MCF 10A (cell line): ENCODE measurements at regions not wholly inside any gene's neighbourhood (a gene's known extent, or its start where the extent isn't known, plus 50 kb on each side); places are given as distances from the start of the nearest gene placed in this dataset.

Source experiments
- BruUV-seq: library from RNA; stranded (reverse); fragments of 400-500 nt; replicated peaks from 2 replicates; lab custom pipeline; 2021; lab: Mats Ljungman, UMichigan
- CTCF ChIA-PET: fragments of 300-600 bp; sonication (Branson Sonifier 250); formaldehyde crosslinking; extraction: SDS; loops from one replicate; lab custom pipeline; 2021; ENCODE audit warnings: antibody characterized with exemption, inconsistent platforms; lab: Yijun Ruan, JAX
- POLR2A ChIA-PET: fragments of 300-600, 350-650 bp; sonication (Branson Sonifier 250); formaldehyde crosslinking; extraction: SDS; loops from one replicate; lab custom pipeline; 2020; ENCODE audit warnings: antibody characterized with exemption, inconsistent platforms; lab: Yijun Ruan, JAX
- DNase-seq: peaks from one replicate; pipeline ENCODE4 v3.0.0-alpha.2; 2018; ENCODE audit not compliant: unreplicated experiment
- H3K27ac Mint-ChIP-seq: one replicate; pipeline ENCODE4 v1.8.0; 2022; ENCODE audit warnings: mild to moderate bottlenecking, low read depth, mixed read lengths; ENCODE audit not compliant: unreplicated experiment
- H3K27me3 Mint-ChIP-seq: one replicate; pipeline ENCODE4 v1.8.0; 2022; ENCODE audit warnings: mixed read lengths; ENCODE audit not compliant: insufficient read depth, unreplicated experiment
- H3K36me3 Mint-ChIP-seq: one replicate; pipeline ENCODE4 v1.8.0; 2022; ENCODE audit warnings: mild to moderate bottlenecking, moderate library complexity, mixed read lengths; ENCODE audit not compliant: insufficient read depth, unreplicated experiment
- H3K4me1 Mint-ChIP-seq: one replicate; pipeline ENCODE4 v1.8.0; 2022; ENCODE audit warnings: mixed read lengths; ENCODE audit not compliant: insufficient read depth, unreplicated experiment
- H3K4me3 Mint-ChIP-seq: one replicate; pipeline ENCODE4 v1.8.0; 2022; ENCODE audit warnings: mild to moderate bottlenecking, moderate library complexity, mixed read lengths; ENCODE audit not compliant: unreplicated experiment
- H3K9me3 Mint-ChIP-seq: one replicate; pipeline ENCODE4 v1.8.0; 2022; ENCODE audit warnings: mixed read lengths; ENCODE audit not compliant: unreplicated experiment
- CTCF ChIP-seq: fragments of 200-600 bp; IDR thresholded peaks from one replicate; pipeline ENCODE4 v1.8.0; 2022; ENCODE audit warnings: antibody characterized with exemption, mild to moderate bottlenecking; ENCODE audit not compliant: unreplicated experiment
- intact Hi-C: fragments of 100-400 bp; cut with micrococcal nuclease; formaldehyde crosslinking; loops from 2 replicates; pipeline ENCODE4 v1.14.1; 2022

DNA sequence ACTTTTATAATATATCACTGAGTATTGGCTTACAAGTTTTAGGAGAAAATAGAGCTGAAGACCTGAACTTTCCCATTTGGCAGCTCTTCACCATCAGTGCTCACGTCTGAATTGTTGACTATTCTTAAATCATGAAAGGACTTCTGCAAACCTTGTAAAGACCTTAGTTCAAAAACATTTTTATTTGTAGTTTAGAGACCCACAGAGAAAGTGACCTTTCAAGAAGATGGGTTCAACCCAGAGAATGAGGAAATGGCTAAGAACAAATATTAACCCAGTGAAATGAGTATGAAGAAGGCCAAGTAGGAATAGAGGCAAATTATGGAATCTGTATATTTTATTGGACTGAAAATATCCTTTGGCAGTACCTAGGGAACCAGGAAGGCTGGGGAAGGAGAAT is 1151.1 kb downstream of the GATA3 start:
- POLR2A ChIA-PET, result no interaction called here

GRCh38 chr10:9209105-9209798 is 1154.8 kb downstream of the GATA3 start:
- H3K4me3 Mint-ChIP-seq, result no peak overlapping the region
- CTCF ChIA-PET, result interaction anchor here (0.5 to 2.2 kb wide), 23 partner anchors 10 to 1462 kb away, joined by 3 to 9 read pairs (median 4); no protein-coding TSS in a partner anchor
- peaks cover 8% of the 10 kb centered on the region for H3K4me1 Mint-ChIP-seq
- TF ChIP-seq CTCF, result peak; percentile 88
- H3K9me3 Mint-ChIP-seq, result no peaks in the 10 kb centered on the region
- peak overlapping the region; percentile 42 for H3K27ac Mint-ChIP-seq
- no peaks in the 10 kb centered on the region for H3K27me3 Mint-ChIP-seq
- intact Hi-C loops, result loop anchor here (1.0 to 10.0 kb wide), 4 partner anchors 92 to 1337 kb away; no protein-coding TSS in a partner anchor
- no TSS peak for BruUV-seq
- POLR2A ChIA-PET, result interaction anchor here (0.5 to 1.6 kb wide), 9 partner anchors 11 to 1149 kb away, joined by 3 to 5 read pairs (median 3); no protein-coding TSS in a partner anchor
- DNase-seq, result peak; percentile 71
- H3K36me3 Mint-ChIP-seq, result no peaks in the 10 kb centered on the region

More for the DNA sequence above, 1151.1 kb downstream of the GATA3 start:
- H3K36me3 Mint-ChIP-seq, result no peaks in the 10 kb centered on the region
- H3K9me3 Mint-ChIP-seq, result no peaks in the 10 kb centered on the region
- peaks cover 8% of the 10 kb centered on the region for H3K4me1 Mint-ChIP-seq
- no peak for DNase-seq
- BruUV-seq, result no TSS peak
- H3K27me3 Mint-ChIP-seq, result no peaks in the 10 kb centered on the region
- H3K27ac Mint-ChIP-seq, result no peak overlapping the region
- intact Hi-C loops, result loop anchor here (10.0 kb wide), 1 partner anchor 171 kb away; no protein-coding TSS in a partner anchor
- CTCF ChIA-PET, result interaction anchor here (0.6 kb wide), 1 partner anchor 10 kb away, joined by 3 read pairs; no protein-coding TSS in a partner anchor
- H3K4me3 Mint-ChIP-seq, result no peak overlapping the region
- TF ChIP-seq CTCF, result no peak

DNA sequence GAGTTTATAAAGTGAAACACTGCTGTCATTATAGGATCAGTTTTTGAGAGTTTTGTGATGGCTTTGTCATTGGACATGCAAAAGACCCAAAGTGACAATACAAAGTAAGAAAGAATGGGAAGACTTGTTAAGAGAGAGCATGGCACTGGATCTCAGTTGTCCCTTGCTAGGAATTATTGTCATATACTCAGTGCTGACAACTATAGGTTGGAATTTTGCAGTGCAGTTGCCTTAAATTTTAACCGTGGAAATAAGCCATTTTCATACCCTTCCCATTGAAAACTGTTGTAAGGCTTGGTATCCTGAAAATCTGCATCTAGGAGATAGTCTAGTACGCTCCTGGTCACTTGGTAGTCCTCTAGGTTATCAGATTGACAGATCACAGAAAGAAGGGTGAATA is 1156.7 kb downstream of the GATA3 start:
- no peak overlapping the region for H3K27ac Mint-ChIP-seq
- intact Hi-C loops, result no loop called here
- H3K36me3 Mint-ChIP-seq, result no peaks in the 10 kb centered on the region
- peaks cover 8% of the 10 kb centered on the region for H3K4me1 Mint-ChIP-seq
- no TSS peak for BruUV-seq
- no peak overlapping the region for H3K4me3 Mint-ChIP-seq
- no peak for DNase-seq
- TF ChIP-seq CTCF, result no peak
- CTCF ChIA-PET, result no interaction called here
- POLR2A ChIA-PET, result interaction anchor here (0.6 kb wide), 1 partner anchor 547 kb away, joined by 3 read pairs; no protein-coding TSS in a partner anchor
- H3K9me3 Mint-ChIP-seq, result no peaks in the 10 kb centered on the region
- no peaks in the 10 kb centered on the region for H3K27me3 Mint-ChIP-seq

- CTCF ChIA-PET, result no interaction called here
- Mint-ChIP-seq H3K9me3 (no peaks in the 10 kb centered on the region), H3K27ac (no peak overlapping the region), H3K36me3 (no peaks in the 10 kb centered on the region), H3K27me3 (no peaks in the 10 kb centered on the region), H3K4me3 (no peak overlapping the region), H3K4me1 (no peaks in the 10 kb centered on the region)
- DNase-seq, result no peak
- POLR2A ChIA-PET, result no interaction called here
- no TSS peak for BruUV-seq
- TF ChIP-seq CTCF, result no peak
- intact Hi-C loops, result no loop called here
These were observed 1160.1 kb downstream of the GATA3 start for GRCh38 chr10:9214618-9215017.
